HG02588 (cell line): ENCODE measurements at regions not wholly inside any gene's neighbourhood (a gene's known extent, or its start where the extent isn't known, plus 50 kb on each side); places are given as distances from the start of the nearest gene placed in this dataset.

Experiments
- ATAC-seq: cut with Tn5 transposase; IDR thresholded peaks from one replicate; pipeline ENCODE4 v1.9.1; 2021; ENCODE audit warnings: mild to moderate bottlenecking, moderate library complexity; ENCODE audit not compliant: unreplicated experiment

GRCh38 chr4:122555216-122555615 is 65.7 kb downstream of the IL21 start:
- ATAC-seq = no peak

GRCh38 chr4:122553432-122553831 is 67.4 kb downstream of the IL21 start:
- ATAC-seq = no peak

DNA sequence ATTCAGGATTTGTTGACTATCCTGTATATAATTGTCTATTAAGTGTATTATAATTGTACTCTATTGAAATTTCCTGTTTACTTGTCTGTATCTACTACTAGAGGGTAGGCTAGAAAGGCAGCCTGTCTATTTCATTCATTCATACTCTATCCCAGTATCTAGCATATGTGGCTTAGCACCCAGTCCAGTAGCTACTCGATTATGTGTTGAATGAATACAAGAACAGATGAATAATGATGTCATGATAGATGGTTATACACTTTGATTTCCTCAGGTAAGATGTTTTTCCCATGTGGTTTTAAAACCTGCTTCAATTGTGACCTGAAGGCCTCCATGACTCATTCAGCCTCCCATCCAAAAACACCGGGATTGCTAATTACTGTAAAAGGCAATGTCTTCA is 68.0 kb downstream of the IL21 start:
- ATAC-seq = no peak

- no peak for ATAC-seq
Measured at GRCh38 chr4:122548886-122549630, 71.8 kb downstream of the IL21 start.

GRCh38 chr4:122548452-122548851 is 72.4 kb downstream of the IL21 start:
- no peak for ATAC-seq

- peak; percentile 91 for ATAC-seq
Measured at GRCh38 chr4:122542411-122543236, 78.2 kb downstream of the IL21 start.

DNA sequence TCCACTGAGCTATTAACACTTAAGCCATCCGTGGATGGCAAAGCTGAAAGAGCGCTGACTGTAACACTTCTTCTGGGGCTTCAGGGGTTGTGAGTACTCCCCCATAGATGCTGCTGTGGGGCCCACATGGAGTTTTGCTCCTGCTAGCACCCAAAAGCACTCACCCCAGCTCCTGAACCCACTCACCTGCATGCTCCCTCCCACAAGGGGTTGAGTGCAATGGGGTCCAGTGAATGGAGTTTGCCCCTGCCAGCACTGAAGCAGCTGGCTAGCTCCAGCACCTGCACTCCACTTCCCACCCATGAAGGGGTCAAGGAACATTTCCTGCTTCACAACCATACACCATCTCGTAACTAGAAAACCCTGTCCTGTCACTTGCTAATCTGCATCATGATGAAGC is 78.9 kb downstream of the IL21 start:
- peak; percentile 21 for ATAC-seq

GRCh38 chr4:122540838-122541237 is 80.0 kb downstream of the IL21 start:
- no peak for ATAC-seq

DNA sequence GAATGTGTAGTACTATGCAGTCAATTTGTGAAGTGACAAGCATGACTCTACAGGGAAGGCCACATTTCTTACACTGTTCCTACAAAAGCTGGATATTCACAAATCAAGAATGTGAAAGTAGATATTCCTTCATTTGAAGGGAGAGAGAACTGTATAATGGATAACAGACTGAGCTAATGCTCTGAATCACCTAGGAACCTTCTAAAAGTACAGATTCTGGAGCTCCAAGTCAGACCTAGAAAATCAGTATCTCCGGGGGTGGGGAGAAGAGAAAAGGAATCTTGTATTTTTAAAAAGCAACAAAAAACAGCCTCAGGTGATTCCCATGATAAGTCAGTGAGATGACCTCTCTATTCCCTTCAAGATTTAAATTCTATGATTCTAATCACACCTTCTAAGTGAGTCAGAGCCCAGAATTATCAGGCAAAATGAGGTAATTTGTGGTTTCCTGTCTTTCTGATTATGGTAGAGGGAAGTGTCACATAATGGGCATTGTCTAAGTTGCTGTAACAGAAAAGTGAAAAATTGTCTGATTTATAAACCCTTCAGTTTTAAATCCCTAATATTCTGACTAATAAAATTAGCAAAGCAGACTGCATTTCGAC is 80.9 kb downstream of the IL21 start:
- ATAC-seq = no peak

DNA sequence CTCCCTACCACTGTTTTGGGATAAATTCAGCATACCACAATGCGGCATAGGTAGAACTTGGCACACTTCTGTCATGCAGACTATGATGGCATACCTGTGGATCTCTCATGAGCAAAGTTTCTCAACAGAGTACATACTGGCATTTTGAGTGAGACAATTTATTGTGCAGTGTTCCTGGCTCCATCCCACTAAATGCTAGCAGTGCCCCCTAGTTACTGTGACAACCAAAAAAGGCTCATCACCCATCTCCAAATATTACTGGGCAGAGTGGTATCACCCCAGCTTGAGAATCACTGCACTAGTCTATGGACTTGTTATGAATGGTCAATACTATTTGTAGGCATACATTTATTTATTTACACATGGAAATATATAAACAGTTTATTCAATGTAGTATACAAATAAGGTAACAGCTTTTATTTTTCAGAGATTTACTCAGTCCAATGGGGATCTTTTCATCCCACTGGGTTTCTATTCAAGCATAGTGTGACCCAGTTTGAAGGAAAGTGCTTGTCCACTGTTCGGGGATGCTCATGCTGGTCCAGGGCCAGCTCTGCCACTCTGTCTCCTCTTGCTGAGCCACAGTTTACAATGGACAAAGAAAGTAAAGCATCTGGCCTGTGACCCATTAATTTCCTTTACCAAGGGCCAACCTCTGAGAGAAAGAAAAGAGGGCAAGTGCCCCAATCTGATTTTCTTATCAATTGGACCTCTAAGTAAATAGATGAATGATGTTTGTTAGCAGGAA is 81.0 kb upstream of the IL2 start:
- ATAC-seq = no peak

DNA sequence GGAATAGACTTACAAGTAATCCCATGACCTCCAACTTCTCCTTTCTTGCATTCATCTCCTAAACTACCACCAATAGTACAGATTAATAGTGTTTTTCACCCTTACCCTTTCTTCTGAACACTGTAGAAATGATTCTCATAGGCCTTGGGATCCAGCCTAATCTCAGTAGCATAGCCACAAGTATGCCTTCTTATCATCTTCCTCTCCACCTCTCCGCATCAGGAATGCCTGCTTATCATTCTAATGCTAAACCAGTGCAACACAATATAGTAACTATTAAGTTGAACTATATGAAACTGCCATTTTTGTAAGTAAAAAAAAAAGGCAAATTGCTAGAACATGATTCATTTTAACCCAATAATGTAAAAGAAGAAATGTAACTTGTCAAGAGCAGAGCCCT is 79.5 kb upstream of the IL2 start:
- ATAC-seq = no peak

DNA sequence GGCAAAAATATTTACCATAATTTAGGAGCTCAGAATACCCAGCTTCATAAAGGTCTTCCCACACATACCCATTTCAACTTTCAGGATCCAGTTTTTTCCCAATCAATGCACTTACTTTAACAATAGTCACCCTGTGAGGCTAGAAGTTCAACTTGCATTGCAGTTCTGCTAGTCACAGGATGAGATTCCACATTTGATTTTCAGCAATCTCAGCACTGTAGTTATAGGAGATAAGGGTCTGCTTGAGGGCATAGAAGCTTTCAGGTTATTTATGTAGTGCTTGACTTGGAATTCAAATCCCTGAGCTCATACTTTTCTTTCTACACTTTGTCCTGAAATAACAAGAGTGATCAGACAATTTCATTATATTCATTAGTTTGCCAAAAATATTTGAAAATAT is 78.3 kb upstream of the IL2 start:
- no peak for ATAC-seq

GRCh38 chr4:122533841-122534240 is 77.3 kb upstream of the IL2 start:
- no peak for ATAC-seq

DNA sequence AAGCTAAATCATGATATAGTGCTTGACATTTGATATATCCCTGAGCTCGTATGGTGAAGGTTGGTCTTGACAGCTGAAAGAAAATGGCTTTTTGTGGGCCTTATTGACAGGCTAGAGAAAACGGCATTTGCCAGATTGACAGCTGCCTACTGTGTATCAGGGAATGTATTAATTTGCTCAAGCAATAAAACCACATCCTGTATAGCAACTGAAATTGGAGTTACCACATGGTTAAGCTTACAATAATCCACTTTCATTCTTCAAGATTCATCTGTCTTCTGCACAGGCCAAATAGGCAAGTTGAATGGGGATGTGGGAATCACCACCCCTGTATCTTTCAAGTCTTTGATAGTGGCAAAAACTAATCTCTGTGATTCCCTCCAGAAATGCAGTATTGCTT is 76.2 kb upstream of the IL2 start:
- ATAC-seq = no peak

GRCh38 chr4:122531514-122531913 is 75.0 kb upstream of the IL2 start:
- ATAC-seq = no peak

DNA sequence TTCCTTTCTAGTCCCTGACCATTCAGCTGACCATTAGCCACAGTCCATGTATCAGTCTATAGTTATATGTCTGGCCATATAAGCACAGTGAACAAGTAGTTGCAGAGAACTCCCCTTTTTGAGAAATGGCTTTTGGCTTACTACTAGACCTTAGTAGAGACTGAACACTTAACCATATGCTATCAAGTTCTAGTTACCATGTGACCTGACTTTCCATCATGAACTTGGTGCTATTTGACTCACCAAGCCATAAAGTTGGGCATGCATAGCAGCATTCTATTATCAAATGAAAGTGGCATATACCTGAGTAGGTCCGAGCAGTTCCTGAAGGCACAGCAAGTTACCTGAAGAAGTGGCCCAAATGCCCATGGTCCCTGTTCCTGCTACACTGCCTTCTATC is 74.5 kb upstream of the IL2 start:
- no peak for ATAC-seq

DNA sequence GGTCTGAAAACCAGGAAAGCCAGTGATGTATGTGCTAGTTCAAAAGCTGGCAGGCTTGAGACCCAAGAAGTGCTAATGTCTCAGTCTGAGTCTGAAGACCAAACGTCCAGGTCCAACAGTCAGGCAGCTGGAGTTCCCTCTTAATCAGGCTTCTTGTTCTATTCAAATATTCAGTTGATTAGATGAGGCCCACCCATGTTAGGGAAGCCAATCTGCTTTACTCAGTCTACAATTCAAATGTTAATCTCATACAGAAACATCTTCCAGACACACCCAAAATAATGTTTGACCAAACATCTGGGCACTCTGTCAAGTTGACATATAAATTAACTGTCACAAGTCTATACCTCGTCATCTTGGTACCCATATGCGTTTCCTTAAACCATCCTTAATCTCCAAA is 72.4 kb upstream of the IL2 start:
- ATAC-seq = no peak

DNA sequence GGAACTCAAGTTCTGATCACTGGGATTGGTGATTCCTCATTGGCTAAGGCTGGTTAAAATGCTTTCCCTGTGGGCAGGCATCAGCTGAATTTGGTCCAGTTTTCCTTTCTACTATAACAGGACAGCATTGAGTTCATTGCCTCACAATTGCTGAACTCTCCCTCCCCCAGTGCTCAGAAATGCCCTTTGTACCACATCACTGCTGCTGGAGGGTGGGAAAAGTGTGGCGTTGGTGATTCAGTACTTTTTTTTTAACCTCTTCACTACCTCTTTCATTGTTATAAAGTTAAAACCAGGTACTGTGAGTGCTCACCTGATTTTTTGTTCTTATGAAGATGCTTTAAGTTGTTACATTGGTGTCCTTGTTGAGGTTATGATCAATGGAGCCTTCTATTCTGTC is 69.3 kb upstream of the IL2 start:
- ATAC-seq = no peak

DNA sequence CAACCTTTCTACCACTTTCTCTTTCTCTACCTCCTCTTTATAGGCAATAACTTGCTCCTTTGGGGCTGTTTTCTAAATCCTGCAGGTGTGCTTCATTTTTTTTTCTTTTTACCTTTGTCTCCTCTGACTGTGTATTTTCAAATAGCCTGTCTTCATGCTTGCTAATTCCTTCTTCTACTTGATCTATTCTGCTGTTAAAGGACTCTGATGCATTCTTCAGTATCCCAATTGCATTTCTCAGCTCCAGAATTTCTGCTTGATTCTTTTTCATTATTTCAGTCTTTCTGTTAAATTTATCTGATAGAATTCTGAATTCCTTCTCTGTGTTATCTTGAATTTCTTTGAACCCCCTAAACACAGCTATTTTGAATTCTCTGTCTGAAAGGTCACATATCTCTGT is 67.7 kb upstream of the IL2 start:
- ATAC-seq = no peak

GRCh38 chr4:122522944-122523343 is 66.4 kb upstream of the IL2 start:
- no peak for ATAC-seq

DNA sequence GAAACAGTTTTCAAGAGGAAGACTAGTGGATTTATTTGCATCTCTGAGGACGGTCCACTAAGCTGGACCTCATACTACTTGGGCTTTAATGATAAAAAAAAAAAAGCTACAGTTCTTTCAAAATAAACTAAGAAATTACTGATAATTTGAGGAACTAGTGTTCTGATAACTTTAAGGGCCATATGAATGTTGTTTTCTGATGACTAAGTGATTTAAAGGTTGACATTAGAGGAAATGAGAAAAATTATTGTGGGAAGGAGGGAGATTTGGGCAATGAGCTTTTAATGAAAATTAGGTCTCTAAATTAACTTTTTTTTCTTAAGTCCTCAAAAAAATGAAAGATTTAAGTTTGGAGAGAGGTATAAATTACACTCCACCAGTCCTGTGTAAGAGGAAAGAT is 60.8 kb upstream of the IL2 start:
- no peak for ATAC-seq
